B cell (primary cell): ENCODE measurements at regions not wholly inside any gene's neighbourhood (a gene's known extent, or its start where the extent isn't known, plus 50 kb on each side); places are given as distances from the start of the nearest gene placed in this dataset.

Source experiments
- CTCF ChIP-seq: fragments of 200-600 bp; IDR thresholded peaks from one replicate; pipeline ENCODE4 v1.8.0; 2022; ENCODE audit warnings: antibody characterized with exemption, mild to moderate bottlenecking
- EZH2 ChIP-seq: IDR thresholded peaks from 2 replicates; pipeline ENCODE4 v1.6.1; 2012; ENCODE audit warnings: borderline replicate concordance, low read depth, mild to moderate bottlenecking, moderate library complexity, low read length; ENCODE audit not compliant: insufficient read depth, poor library complexity, severe bottlenecking

GRCh38 chr11:116509551-116509950 is 263.2 kb downstream of the BUD13 start:
- no peak for TF ChIP-seq CTCF
- no peak for TF ChIP-seq EZH2
